Body of pancreas (tissue), 4 donors: ENCODE measurements at regions not wholly inside any gene's neighbourhood (a gene's known extent, or its start where the extent isn't known, plus 50 kb on each side); places are given as distances from the start of the nearest gene placed in this dataset.
"Not testable (repeated sequence)": the region's sequence is repeated elsewhere in the genome, so short reads cannot be mapped to it uniquely, and the experiment has no call there.

Experiments
- ATAC-seq: fragments of 150-250 bp; one replicate; pipeline ENCODE4 v1.9.1; 2016
- DNase-seq, 4 donors: peaks; one replicate each; pipeline ENCODE4 v3.0.0-alpha.2; 2019
- H3K27ac ChIP-seq, 4 donors: fragments of 200-600 bp; sonication (generic); 1 replicate in 3 of 4; 2 replicates in 1 of 4; pipeline versions ENCODE4 v1.5.1 to v1.6.1; 2016 to 2019; ENCODE audit warnings: mild to moderate bottlenecking in 1 of 4, mixed read lengths in 1 of 4, moderate library complexity in 1 of 4
- H3K27me3 ChIP-seq, 2 donors: fragments of 200-600 bp; sonication (generic); one replicate each; pipeline ENCODE4 v1.6.0; 2016; ENCODE audit warnings: mild to moderate bottlenecking in 1 of 2
- H3K36me3 ChIP-seq, 2 donors: fragments of 200-600 bp; sonication (generic); replicated peaks in 1 of 2; 2 replicates each; pipeline ENCODE4 v1.5.1; 2016; ENCODE audit warnings: low read depth in 2 of 2; ENCODE audit not compliant: insufficient read depth in 1 of 2
- H3K4me1 ChIP-seq: fragments of 200-600 bp; sonication (generic); one replicate; pipeline ENCODE4 v1.6.0; 2016
- H3K4me3 ChIP-seq, 2 donors: fragments of 200-600 bp; sonication (generic); 1 replicate in 1 of 2; 2 replicates in 1 of 2; pipeline ENCODE4 v1.5.1; 2016 to 2019
- H3K9me3 ChIP-seq, 3 donors: fragments of 200-600 bp; sonication (generic); 1 replicate in 2 of 3; 2 replicates in 1 of 3; pipeline ENCODE4 v1.5.1; 2016
- CTCF ChIP-seq, 7 experiments: fragments of 450-650 bp in 4 of 7; fragments of 200-600 bp in 3 of 7; sonication (generic) in 3 of 7; IDR thresholded peaks; one replicate each; pipeline ENCODE4 v1.5.1; 2016 to 2019; ENCODE audit warnings: antibody characterized with exemption in 7 of 7
- POLR2A ChIP-seq, 3 donors: fragments of 450-650 bp; IDR thresholded peaks; one replicate each; pipeline ENCODE4 v1.6.1; 2016; ENCODE audit warnings: antibody characterized with exemption in 3 of 3, mild to moderate bottlenecking in 2 of 3
- WGBS, 2 donors: methylation state at CpG; one replicate each; pipeline ENCODE4 v1.1.5; 2017; 5-methylcytosine and 5-hydroxymethylcytosine counted together
- intact Hi-C: fragments of 100-400 bp; cut with DNase I; formaldehyde crosslinking; loops from one replicate; pipeline ENCODE4 v1.15.1; 2023

- no peaks in the 10 kb centered on the region for H3K27me3 ChIP-seq
- no peak overlapping the region for H3K4me3 ChIP-seq
- no peak for ATAC-seq
- intact Hi-C loops = no loop called here
- no peak overlapping the region for H3K27ac ChIP-seq
- H3K36me3 ChIP-seq = no peaks in the 10 kb centered on the region
- H3K4me1 ChIP-seq = no peaks in the 10 kb centered on the region
- TF ChIP-seq CTCF (IDR thresholded peaks at IDR 0.05) (no peak), POLR2A (IDR thresholded peaks at IDR 0.05) (no peak)
- no peaks in the 10 kb centered on the region for H3K9me3 ChIP-seq
- no peak for DNase-seq
- WGBS, 2 donors = 29 to 33% methylated on average over 1 of the region's 1 CpG
Measured at GRCh38 chr9:100639854-100640253, 62.0 kb downstream of the CAVIN4 start.

GRCh38 chr9:100640447-100641050 lies 62.7 kb downstream of the CAVIN4 start:
- ATAC-seq = no peak
- H3K4me1 ChIP-seq = no peaks in the 10 kb centered on the region
- intact Hi-C loops = no loop called here
- H3K36me3 ChIP-seq = no peaks in the 10 kb centered on the region
- TF ChIP-seq POLR2A (IDR thresholded peaks at IDR 0.05) (no peak), CTCF (IDR thresholded peaks at IDR 0.05) (no peak)
- H3K27me3 ChIP-seq = no peaks in the 10 kb centered on the region
- no peaks in the 10 kb centered on the region for H3K9me3 ChIP-seq
- no peak for DNase-seq
- 69 to 70% methylated on average over 5 of the region's 5 CpGs for WGBS, 2 donors
- no peak overlapping the region for H3K4me3 ChIP-seq
- no peak overlapping the region for H3K27ac ChIP-seq

GRCh38 chr9:100641166-100641565 lies 63.3 kb downstream of the CAVIN4 start:
- DNase-seq (no peak), ATAC-seq (no peak)
- Histone ChIP-seq H3K9me3 (no peaks in the 10 kb centered on the region), H3K27me3 (no peaks in the 10 kb centered on the region), H3K27ac (no peak overlapping the region), H3K36me3 (no peaks in the 10 kb centered on the region), H3K4me3 (no peak overlapping the region), H3K4me1 (no peaks in the 10 kb centered on the region)
- intact Hi-C loops = no loop called here
- 56 to 62% methylated on average over 2 of the region's 2 CpGs for WGBS, 2 donors
- TF ChIP-seq POLR2A (IDR thresholded peaks at IDR 0.05) (no peak), CTCF (IDR thresholded peaks at IDR 0.05) (no peak)

GRCh38 chr9:100652850-100653249 lies 75.0 kb downstream of the CAVIN4 start:
- DNase-seq = no peak
- peaks cover 0 to 14% (median 0%) of the 10 kb centered on the region in 3 donors for H3K9me3 ChIP-seq
- no peak overlapping the region for H3K27ac ChIP-seq
- WGBS, 2 donors = 65 to 66% methylated on average over 4 of the region's 4 CpGs
- no peaks in the 10 kb centered on the region for H3K27me3 ChIP-seq
- H3K36me3 ChIP-seq = no peaks in the 10 kb centered on the region
- TF ChIP-seq POLR2A (IDR thresholded peaks at IDR 0.05) (no peak), CTCF (IDR thresholded peaks at IDR 0.05) (no peak)
- no peak for ATAC-seq
- no peaks in the 10 kb centered on the region for H3K4me1 ChIP-seq
- intact Hi-C loops = no loop called here
- H3K4me3 ChIP-seq = no peak overlapping the region

GRCh38 chr9:100653643-100654334 lies 75.9 kb downstream of the CAVIN4 start:
- DNase-seq = no peak
- no peaks in the 10 kb centered on the region for H3K27me3 ChIP-seq
- H3K36me3 ChIP-seq = no peaks in the 10 kb centered on the region
- no peak overlapping the region for H3K27ac ChIP-seq
- 71 to 79% methylated on average over 4 of the region's 4 CpGs for WGBS, 2 donors
- H3K4me3 ChIP-seq = no peak overlapping the region
- TF ChIP-seq CTCF (IDR thresholded peaks at IDR 0.05) (no peak), POLR2A (IDR thresholded peaks at IDR 0.05) (no peak)
- intact Hi-C loops = no loop called here
- H3K9me3 ChIP-seq = peaks cover 0 to 14% (median 0%) of the 10 kb centered on the region in 3 donors
- no peak for ATAC-seq
- H3K4me1 ChIP-seq = no peaks in the 10 kb centered on the region

GRCh38 chr9:100656851-100657250 lies 79.0 kb downstream of the CAVIN4 start:
- DNase-seq, H3K36me3 ChIP-seq, H3K27me3 ChIP-seq, H3K27ac ChIP-seq, H3K4me3 ChIP-seq, H3K4me1 ChIP-seq, ATAC-seq, intact Hi-C loops: not testable (repeated sequence)
- H3K9me3 ChIP-seq = peaks cover 0 to 14% (median 0%) of the 10 kb centered on the region in 3 donors
- WGBS, 2 donors = 50 to 63% methylated on average over 2 of the region's 2 CpGs
